Neural progenitor cell (in vitro differentiated cells): ENCODE measurements at regions not wholly inside any gene's neighbourhood (a gene's known extent, or its start where the extent isn't known, plus 50 kb on each side); places are given as distances from the start of the nearest gene placed in this dataset.

Source experiments
- DNase-seq: peaks from one replicate; pipeline ENCODE4 v3.0.0-alpha.2; 2016; ENCODE audit warnings: low spot score
- H2AFZ ChIP-seq: fragments of 200-600 bp; sonication (generic); replicated peaks from 2 replicates; pipeline ENCODE4 v1.6.1; 2016; ENCODE audit warnings: antibody characterized with exemption
- H3F3A ChIP-seq: fragments of 200-600 bp; sonication (generic); 2 replicates; pipeline ENCODE4 v1.6.1; 2016; ENCODE audit warnings: antibody characterized with exemption, low read depth
- H3K27ac ChIP-seq: fragments of 200-600 bp; sonication (generic); 2 replicates; pipeline ENCODE4 v1.5.1; 2016; ENCODE audit warnings: mild to moderate bottlenecking
- H3K27me3 ChIP-seq: fragments of 200-600 bp; sonication (generic); 2 replicates; pipeline ENCODE4 v1.6.1; 2016; ENCODE audit warnings: mild to moderate bottlenecking, moderate library complexity
- H3K36me3 ChIP-seq: fragments of 200-600 bp; sonication (generic); 2 replicates; pipeline ENCODE4 v1.5.1; 2016
- H3K4me1 ChIP-seq: fragments of 200-600 bp; sonication (generic); 2 replicates; pipeline ENCODE4 v1.6.1; 2016; ENCODE audit warnings: mixed run types
- H3K4me2 ChIP-seq: fragments of 200-600 bp; sonication (generic); 2 replicates; pipeline ENCODE4 v1.6.1; 2016
- H3K4me3 ChIP-seq: fragments of 200-600 bp; sonication (generic); 2 replicates; pipeline ENCODE4 v1.5.1; 2016
- H3K79me2 ChIP-seq: fragments of 200-600 bp; sonication (generic); 2 replicates; pipeline ENCODE4 v1.6.1; 2016; ENCODE audit warnings: low read depth
- H3K9ac ChIP-seq: fragments of 200-600 bp; sonication (generic); 2 replicates; pipeline ENCODE4 v1.6.1; 2016
- H3K9me3 ChIP-seq: fragments of 200-600 bp; sonication (generic); 2 replicates; pipeline ENCODE4 v1.5.1; 2016; ENCODE audit warnings: low read depth
- H4K20me1 ChIP-seq: fragments of 200-600 bp; sonication (generic); 2 replicates; pipeline ENCODE4 v1.6.1; 2016; ENCODE audit warnings: low read depth
- H3K27ac Mint-ChIP-seq: 3 replicates; pipeline ENCODE4 v1.8.0; 2021; ENCODE audit warnings: mixed read lengths
- H3K27me3 Mint-ChIP-seq: 2 replicates; pipeline ENCODE4 v1.8.0; 2022; ENCODE audit warnings: low read depth, mild to moderate bottlenecking, inconsistent platforms, moderate library complexity, mixed read lengths; ENCODE audit not compliant: insufficient read depth
- H3K36me3 Mint-ChIP-seq: 3 replicates; pipeline ENCODE4 v1.8.0; 2021; ENCODE audit warnings: mixed read lengths
- H3K4me1 Mint-ChIP-seq: 3 replicates; pipeline ENCODE4 v1.8.0; 2021; ENCODE audit warnings: mixed read lengths
- H3K4me3 Mint-ChIP-seq: 3 replicates; pipeline ENCODE4 v1.8.0; 2021; ENCODE audit warnings: mild to moderate bottlenecking, moderate library complexity, mixed read lengths
- H3K9me3 Mint-ChIP-seq: 3 replicates; pipeline ENCODE4 v1.8.0; 2020; ENCODE audit warnings: mixed read lengths
- EZH2 ChIP-seq: fragments of 200-600 bp; sonication (generic); IDR thresholded peaks from 2 replicates; pipeline ENCODE4 v1.6.1; 2017; ENCODE audit warnings: antibody characterized with exemption, mild to moderate bottlenecking, moderate library complexity
- EZH2phosphoT487 ChIP-seq: fragments of 200-600 bp; sonication (generic); IDR thresholded peaks from 2 replicates; pipeline ENCODE4 v1.6.1; 2017; ENCODE audit warnings: antibody characterized with exemption
- TF ChIP-seq, protein P1 (sequence below): fragments of 200-600 bp; sonication (generic); IDR thresholded peaks from 2 replicates; pipeline ENCODE4 v1.5.1; 2017; ENCODE audit warnings: antibody characterized with exemption, mild to moderate bottlenecking

DNA sequence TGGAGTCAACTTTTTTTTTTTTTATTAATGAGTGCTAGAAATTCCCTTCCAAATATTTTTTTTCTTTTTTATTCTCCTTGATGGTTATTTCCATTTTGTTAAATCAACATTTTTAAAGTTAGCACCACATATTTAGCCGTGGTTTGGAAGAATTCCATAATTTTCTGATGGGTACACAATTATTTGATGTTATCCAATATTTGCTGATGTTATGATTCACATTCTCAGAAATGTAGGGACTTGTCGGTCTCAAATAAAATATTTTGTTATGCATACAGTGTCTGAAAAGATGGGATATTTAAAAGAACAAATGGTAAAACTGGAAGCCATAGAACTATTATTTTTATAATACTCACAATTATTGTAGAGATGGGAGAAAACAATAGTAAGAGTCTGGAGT, 911.5 kb upstream of the GBE1 start:
- Histone ChIP-seq H3K4me3 (no peak overlapping the region), H3K36me3 (no peaks in the 10 kb centered on the region), H3K9ac (no peak overlapping the region), H3K79me2 (no peaks in the 10 kb centered on the region), H3K4me1 (no peaks in the 10 kb centered on the region), H3K9me3 (no peaks in the 10 kb centered on the region), H3K4me2 (no peak overlapping the region), H4K20me1 (no peaks in the 10 kb centered on the region), H3K27ac (no peak overlapping the region), H2AFZ (no peak overlapping the region), H3F3A (no peaks in the 10 kb centered on the region), H3K27me3 (no peaks in the 10 kb centered on the region)
- no peak overlapping the region for H3K27ac Mint-ChIP-seq
- no peaks in the 10 kb centered on the region for H3K9me3 Mint-ChIP-seq
- no peak for TF ChIP-seq EZH2phosphoT487
- TF ChIP-seq EZH2 = no peak
- TF ChIP-seq, protein P1, sequence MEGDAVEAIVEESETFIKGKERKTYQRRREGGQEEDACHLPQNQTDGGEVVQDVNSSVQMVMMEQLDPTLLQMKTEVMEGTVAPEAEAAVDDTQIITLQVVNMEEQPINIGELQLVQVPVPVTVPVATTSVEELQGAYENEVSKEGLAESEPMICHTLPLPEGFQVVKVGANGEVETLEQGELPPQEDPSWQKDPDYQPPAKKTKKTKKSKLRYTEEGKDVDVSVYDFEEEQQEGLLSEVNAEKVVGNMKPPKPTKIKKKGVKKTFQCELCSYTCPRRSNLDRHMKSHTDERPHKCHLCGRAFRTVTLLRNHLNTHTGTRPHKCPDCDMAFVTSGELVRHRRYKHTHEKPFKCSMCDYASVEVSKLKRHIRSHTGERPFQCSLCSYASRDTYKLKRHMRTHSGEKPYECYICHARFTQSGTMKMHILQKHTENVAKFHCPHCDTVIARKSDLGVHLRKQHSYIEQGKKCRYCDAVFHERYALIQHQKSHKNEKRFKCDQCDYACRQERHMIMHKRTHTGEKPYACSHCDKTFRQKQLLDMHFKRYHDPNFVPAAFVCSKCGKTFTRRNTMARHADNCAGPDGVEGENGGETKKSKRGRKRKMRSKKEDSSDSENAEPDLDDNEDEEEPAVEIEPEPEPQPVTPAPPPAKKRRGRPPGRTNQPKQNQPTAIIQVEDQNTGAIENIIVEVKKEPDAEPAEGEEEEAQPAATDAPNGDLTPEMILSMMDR = no peak
- H3K4me1 Mint-ChIP-seq = no peaks in the 10 kb centered on the region
- no peak overlapping the region for H3K4me3 Mint-ChIP-seq
- H3K27me3 Mint-ChIP-seq = no peaks in the 10 kb centered on the region
- DNase-seq = no peak
- no peaks in the 10 kb centered on the region for H3K36me3 Mint-ChIP-seq

DNA sequence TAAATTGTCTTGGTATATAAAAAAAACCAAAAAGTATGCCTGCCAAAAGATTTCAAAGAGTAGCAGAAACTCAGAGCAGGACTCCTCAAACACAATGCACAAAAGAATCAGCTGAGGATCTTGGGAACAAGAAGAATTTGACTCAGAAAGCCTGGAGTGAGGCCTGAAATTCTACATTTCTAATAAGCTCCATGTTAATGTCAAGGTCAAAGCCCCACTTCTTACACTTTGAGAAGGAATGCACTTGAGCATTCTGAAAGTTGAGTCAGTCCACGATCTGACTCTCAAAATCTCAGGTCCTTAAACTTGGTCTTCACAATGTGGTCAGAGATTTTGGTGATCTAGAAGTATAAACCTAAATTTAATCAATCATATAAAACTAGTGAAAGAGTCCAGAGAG, 910.0 kb upstream of the GBE1 start:
- no peaks in the 10 kb centered on the region for H3K36me3 Mint-ChIP-seq
- no peaks in the 10 kb centered on the region for H3F3A ChIP-seq
- no peak for DNase-seq
- no peak overlapping the region for H3K4me2 ChIP-seq
- no peaks in the 10 kb centered on the region for H3K4me1 Mint-ChIP-seq
- no peak overlapping the region for H3K27ac ChIP-seq
- no peak overlapping the region for H3K4me3 Mint-ChIP-seq
- no peaks in the 10 kb centered on the region for H3K27me3 ChIP-seq
- H3K4me3 ChIP-seq = no peak overlapping the region
- no peaks in the 10 kb centered on the region for H3K9me3 Mint-ChIP-seq
- no peaks in the 10 kb centered on the region for H3K79me2 ChIP-seq
- no peaks in the 10 kb centered on the region for H3K4me1 ChIP-seq
- TF ChIP-seq, protein P1 = no peak
- no peak for TF ChIP-seq EZH2phosphoT487
- no peak for TF ChIP-seq EZH2
- H3K9ac ChIP-seq = no peak overlapping the region
- H3K27ac Mint-ChIP-seq = no peak overlapping the region
- H3K27me3 Mint-ChIP-seq = no peaks in the 10 kb centered on the region
- no peaks in the 10 kb centered on the region for H3K9me3 ChIP-seq
- H3K36me3 ChIP-seq = no peaks in the 10 kb centered on the region
- H2AFZ ChIP-seq = no peak overlapping the region
- H4K20me1 ChIP-seq = no peaks in the 10 kb centered on the region

DNA sequence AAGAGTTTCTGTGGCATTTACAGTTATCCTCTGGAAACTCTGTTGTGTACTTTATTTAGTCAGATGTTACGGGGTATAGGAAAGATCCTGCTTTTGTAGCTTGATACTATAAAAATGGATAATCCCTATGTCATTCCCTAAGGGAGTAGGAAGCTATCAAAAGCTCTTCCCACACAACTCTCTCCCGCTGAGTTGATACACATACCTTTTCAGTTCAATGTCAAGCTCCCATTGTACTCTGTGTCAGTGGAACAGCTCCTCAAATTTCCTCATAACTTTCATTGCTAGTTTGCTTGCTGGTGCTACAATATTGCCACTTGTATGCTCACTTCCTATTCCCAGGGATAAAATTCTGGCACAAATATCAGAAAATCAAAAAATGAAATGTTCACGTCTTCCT, 893.3 kb upstream of the GBE1 start:
- no peaks in the 10 kb centered on the region for H3K4me1 ChIP-seq
- H3K9ac ChIP-seq = no peak overlapping the region
- no peaks in the 10 kb centered on the region for H3K36me3 ChIP-seq
- H2AFZ ChIP-seq = no peak overlapping the region
- TF ChIP-seq EZH2phosphoT487 (no peak), EZH2 (no peak)
- TF ChIP-seq, protein P1 = no peak
- H3K36me3 Mint-ChIP-seq = no peaks in the 10 kb centered on the region
- no peaks in the 10 kb centered on the region for H3F3A ChIP-seq
- H3K27me3 ChIP-seq = no peaks in the 10 kb centered on the region
- H3K4me1 Mint-ChIP-seq = peaks cover 11% of the 10 kb centered on the region
- no peak for DNase-seq
- no peak overlapping the region for H3K27ac Mint-ChIP-seq
- H3K79me2 ChIP-seq = no peaks in the 10 kb centered on the region
- no peaks in the 10 kb centered on the region for H3K9me3 ChIP-seq
- H3K27me3 Mint-ChIP-seq = no peaks in the 10 kb centered on the region
- no peak overlapping the region for H3K4me3 ChIP-seq
- H3K4me2 ChIP-seq = no peak overlapping the region
- H3K4me3 Mint-ChIP-seq = no peak overlapping the region
- no peaks in the 10 kb centered on the region for H4K20me1 ChIP-seq
- no peaks in the 10 kb centered on the region for H3K9me3 Mint-ChIP-seq
- H3K27ac ChIP-seq = no peak overlapping the region

DNA sequence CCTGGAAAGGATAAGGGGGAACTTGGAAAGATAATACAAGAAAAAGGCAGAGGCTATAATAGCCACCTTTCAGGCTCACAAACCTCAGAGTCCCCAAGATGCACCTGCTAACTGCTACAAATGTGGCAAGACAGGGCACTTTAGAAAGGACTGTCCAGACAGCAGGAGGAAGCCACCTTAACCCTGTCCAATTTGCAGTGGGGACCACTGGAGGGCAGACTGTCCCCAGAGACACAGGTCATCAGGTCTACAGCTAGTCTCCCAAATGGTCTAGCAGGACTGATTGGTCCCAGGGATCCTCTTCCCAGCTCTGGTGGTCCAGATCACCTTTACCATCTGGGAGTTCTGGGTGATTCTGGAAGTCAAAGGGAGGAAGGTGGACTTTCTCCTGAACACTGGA, 882.5 kb upstream of the GBE1 start:
- Histone ChIP-seq H3K4me3 (no peak overlapping the region), H3K27ac (no peak overlapping the region), H3K4me2 (no peak overlapping the region), H3F3A (no peaks in the 10 kb centered on the region), H2AFZ (no peak overlapping the region), H4K20me1 (no peaks in the 10 kb centered on the region), H3K27me3 (no peaks in the 10 kb centered on the region), H3K79me2 (no peaks in the 10 kb centered on the region), H3K9me3 (no peaks in the 10 kb centered on the region), H3K36me3 (no peaks in the 10 kb centered on the region), H3K9ac (no peak overlapping the region), H3K4me1 (no peaks in the 10 kb centered on the region)
- TF ChIP-seq EZH2phosphoT487 (no peak), EZH2 (no peak)
- TF ChIP-seq, protein P1 = peak; percentile 58
- Mint-ChIP-seq H3K4me3 (no peak overlapping the region), H3K36me3 (peaks cover 3% of the 10 kb centered on the region), H3K4me1 (no peaks in the 10 kb centered on the region), H3K27ac (no peak overlapping the region), H3K27me3 (no peaks in the 10 kb centered on the region), H3K9me3 (peaks cover 7% of the 10 kb centered on the region)
- DNase-seq = peak; percentile 50
